ENCODE measurements at regions not wholly inside any gene's neighbourhood (a gene's known extent, or its start where the extent isn't known, plus 50 kb on each side); places are given as distances from the start of the nearest gene placed in this dataset.

GRCh38 chr13:94799299-94799698, 87.0 kb upstream of the SOX21 start:
- Mint-ChIP-seq H3K36me3 (ENCODE audit: insufficient read depth in 1 of 3, low read depth in 3 of 3) (no peaks in the 10 kb centered on the region), H3K9me3 (no peaks in the 10 kb centered on the region; a peak in 1 of 5 replicates), H3K4me3 (no peak overlapping the region), H3K27me3 (ENCODE audit: low read depth) (no peaks in the 10 kb centered on the region), H3K4me1 (peaks cover 4 to 9% of the 10 kb centered on the region in 2 experiments; a peak in 2 of 4 replicates), H3K27ac (no peak overlapping the region; a peak in 1 of 7 replicates)
- Histone ChIP-seq H4K5ac (ENCODE audit: insufficient read length, low read depth, low read length) (no peak overlapping the region), H2BK5ac (ENCODE audit: insufficient read length, low read length) (no peak overlapping the region), H2AFZ (ENCODE audit: low read length) (no peak overlapping the region), H3K4ac (ENCODE audit: low read depth, low read length) (no peak overlapping the region), H3K14ac (ENCODE audit: insufficient read depth, low read length) (no peak overlapping the region), H3K79me1 (ENCODE audit: insufficient read depth, low read depth, low read length, poor library complexity, severe bottlenecking) (no peaks in the 10 kb centered on the region), H3K23me2 (ENCODE audit: insufficient read length, low read depth, low read length, poor library complexity, severe bottlenecking) (no peaks in the 10 kb centered on the region), H3T11ph (ENCODE audit: low read length) (no peak overlapping the region), H3K27ac (ENCODE audit: insufficient read length, low read depth, low read length) (no peak overlapping the region), H2BK20ac (ENCODE audit: low read depth, low read length, poor library complexity, severe bottlenecking) (no peak overlapping the region), H4K91ac (ENCODE audit: insufficient read length, low read depth, low read length) (no peak overlapping the region), H2BK15ac (ENCODE audit: low read depth, low read length) (no peak overlapping the region), H3K23ac (ENCODE audit: insufficient read length, low read depth, low read length) (no peak overlapping the region), H3K9me3 (ENCODE audit: control insufficient read depth, low read depth, low read length) (no peaks in the 10 kb centered on the region), H2AK5ac (ENCODE audit: insufficient read length, low read length) (no peak overlapping the region), H2BK120ac (ENCODE audit: low read depth, low read length, poor library complexity, severe bottlenecking) (no peak overlapping the region), H3K4me2 (ENCODE audit: insufficient read depth, insufficient read length, low read length) (no peak overlapping the region), H3K27me3 (ENCODE audit: insufficient read depth, low read length) (no peaks in the 10 kb centered on the region), H3K79me2 (ENCODE audit: insufficient read depth, low read length) (no peaks in the 10 kb centered on the region), H3K56ac (ENCODE audit: insufficient read length, low read depth, low read length) (no peak overlapping the region), H3K4me1 (ENCODE audit: insufficient read depth, low read length) (no peaks in the 10 kb centered on the region), H2BK12ac (ENCODE audit: insufficient read length, low read depth, low read length) (no peak overlapping the region), H3K9ac (ENCODE audit: extremely low read depth, insufficient read length, low read length) (no peak overlapping the region), H4K20me1 (ENCODE audit: control insufficient read depth, insufficient read depth, insufficient read length) (no peaks in the 10 kb centered on the region), H4K8ac (replicated peaks; ENCODE audit: insufficient read length, low read depth, low read length) (no peak overlapping the region), H3K18ac (ENCODE audit: insufficient read length, low read depth, low read length) (no peak overlapping the region)
- no peak for DNase-seq
- WGBS (ENCODE audit: extremely low coverage, insufficient read length, low lambda C conversion rate) = no CpG with 5 or more reads among the region's 5 CpGs
- no peak for TF ChIP-seq CTCF (conservative IDR thresholded peaks at IDR 0.05)

Measured in H9 (cell line).